Stimulated activated CD8-positive, alpha-beta memory T cell treated with anti-CD3 and anti-CD28 coated beads, Interleukin-7, amount 100 ng/mL, for 4 hours (primary cell): ENCODE measurements at regions not wholly inside any gene's neighbourhood (a gene's known extent, or its start where the extent isn't known, plus 50 kb on each side); places are given as distances from the start of the nearest gene placed in this dataset.

Source experiments
- DNase-seq, 2 donors: peaks; one replicate each; pipeline ENCODE4 v3.0.0-alpha.2; 2020; ENCODE audit warnings: low read depth in 2 of 2

GRCh38 chr14:100381395-100382105 is 58.4 kb downstream of the SLC25A47 start:
- DNase-seq: no peak

- DNase-seq: no peak
Observed at GRCh38 chr14:100382106-100382455, 58.9 kb downstream of the SLC25A47 start.

GRCh38 chr14:100383727-100384158 is 60.6 kb downstream of the SLC25A47 start:
- peak; percentile 36 for DNase-seq

GRCh38 chr14:100384277-100384676 is 61.1 kb downstream of the SLC25A47 start:
- DNase-seq: no peak

GRCh38 chr14:100384819-100385813 is 62.0 kb downstream of the SLC25A47 start:
- no peak for DNase-seq

- no peak for DNase-seq
Observed at GRCh38 chr14:100386121-100386520, 63.0 kb downstream of the SLC25A47 start.

GRCh38 chr14:100386846-100387245 is 63.7 kb downstream of the SLC25A47 start:
- no peak for DNase-seq

- DNase-seq: no peak
Observed at GRCh38 chr14:100387450-100387849, 64.3 kb downstream of the SLC25A47 start.

- no peak for DNase-seq
Observed at GRCh38 chr14:100388103-100389054, 65.2 kb downstream of the SLC25A47 start.

GRCh38 chr14:100389497-100390104 is 66.5 kb downstream of the SLC25A47 start:
- DNase-seq: no peak

GRCh38 chr14:100391173-100391572 is 68.0 kb downstream of the SLC25A47 start:
- DNase-seq: no peak

GRCh38 chr14:100391724-100392123 is 68.6 kb downstream of the SLC25A47 start:
- DNase-seq: no peak

- no peak for DNase-seq
Observed at GRCh38 chr14:100392356-100392755, 69.2 kb downstream of the SLC25A47 start.

- no peak for DNase-seq
Observed at GRCh38 chr14:100393362-100393761, 70.2 kb downstream of the SLC25A47 start.

- no peak for DNase-seq
Observed at GRCh38 chr14:100393906-100394732, 71.0 kb downstream of the SLC25A47 start.

- DNase-seq: no peak
Observed at GRCh38 chr14:100394886-100395672, 71.9 kb downstream of the SLC25A47 start.

GRCh38 chr14:100396266-100396795 is 73.2 kb downstream of the SLC25A47 start:
- no peak for DNase-seq

GRCh38 chr14:100397005-100397404 is 73.9 kb downstream of the SLC25A47 start:
- DNase-seq: no peak

- no peak for DNase-seq
Observed at GRCh38 chr14:100398044-100398443, 74.9 kb downstream of the SLC25A47 start.
